ENCODE measurements at regions not wholly inside any gene's neighbourhood (a gene's known extent, or its start where the extent isn't known, plus 50 kb on each side); places are given as distances from the start of the nearest gene placed in this dataset.

DNA sequence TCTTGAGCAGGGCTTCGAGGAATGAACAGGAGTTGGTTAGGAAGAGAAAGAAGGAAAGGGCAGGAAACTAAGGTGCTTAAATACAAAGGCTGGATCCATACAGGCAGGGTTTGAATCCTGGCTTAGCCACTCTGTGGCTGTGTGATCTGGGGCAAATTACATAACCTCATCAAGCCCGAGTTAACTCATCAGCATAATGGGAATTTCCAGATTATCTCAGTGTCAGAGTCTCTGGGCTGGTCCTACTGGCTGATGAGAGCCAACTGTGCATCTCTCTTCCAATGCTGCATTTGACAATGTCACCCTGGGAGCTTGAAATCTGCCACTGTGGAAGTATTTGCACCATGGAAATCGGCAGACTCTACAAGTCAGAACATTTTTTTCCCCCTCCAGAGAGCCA lies 83.8 kb upstream of the SLC6A6 start:
- DNase-seq, result no peak

GRCh38 chr3:14319654-14320182 lies 82.7 kb upstream of the SLC6A6 start:
- DNase-seq, result peak in 1 of 3 experiments; percentile 3

DNA sequence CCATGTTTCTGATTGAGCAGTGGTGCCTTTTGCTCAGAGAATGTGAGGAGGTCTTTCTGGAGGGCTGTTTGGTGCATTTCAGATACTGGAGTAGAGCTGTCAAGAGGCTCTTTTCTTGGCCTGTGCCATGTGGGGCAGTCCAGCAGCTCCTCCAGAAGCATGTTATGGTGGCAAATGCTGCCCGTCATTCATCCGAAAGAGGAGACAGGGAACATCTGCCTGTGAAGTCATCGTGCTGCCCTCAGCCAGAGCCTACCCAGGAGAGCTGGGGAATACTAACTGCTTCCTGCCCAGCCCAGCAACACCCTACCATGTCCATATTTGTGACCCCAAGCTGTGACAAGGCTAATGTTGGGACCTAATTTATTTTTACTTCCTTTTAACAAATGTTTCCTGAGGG lies 82.2 kb upstream of the SLC6A6 start:
- DNase-seq, result no peak

DNA sequence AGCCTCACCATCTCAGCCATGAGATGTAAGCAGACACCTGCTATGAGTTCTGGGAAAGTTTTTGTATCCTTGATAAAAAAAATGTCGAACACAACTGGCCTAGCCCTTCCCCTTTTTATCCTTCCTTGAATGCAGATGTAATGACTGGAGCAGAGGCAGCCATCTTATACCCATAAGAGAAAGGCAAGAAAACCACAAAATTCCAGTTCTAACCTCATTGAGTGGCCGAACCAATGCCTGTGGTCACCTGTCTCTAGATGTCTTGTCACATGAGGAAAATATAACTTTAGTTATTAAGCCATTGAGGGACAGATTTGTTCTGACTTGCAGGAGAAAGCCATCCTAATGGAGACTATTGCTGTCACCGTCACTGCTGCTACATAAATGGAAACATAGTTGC lies 80.4 kb upstream of the SLC6A6 start:
- no peak for DNase-seq

DNA sequence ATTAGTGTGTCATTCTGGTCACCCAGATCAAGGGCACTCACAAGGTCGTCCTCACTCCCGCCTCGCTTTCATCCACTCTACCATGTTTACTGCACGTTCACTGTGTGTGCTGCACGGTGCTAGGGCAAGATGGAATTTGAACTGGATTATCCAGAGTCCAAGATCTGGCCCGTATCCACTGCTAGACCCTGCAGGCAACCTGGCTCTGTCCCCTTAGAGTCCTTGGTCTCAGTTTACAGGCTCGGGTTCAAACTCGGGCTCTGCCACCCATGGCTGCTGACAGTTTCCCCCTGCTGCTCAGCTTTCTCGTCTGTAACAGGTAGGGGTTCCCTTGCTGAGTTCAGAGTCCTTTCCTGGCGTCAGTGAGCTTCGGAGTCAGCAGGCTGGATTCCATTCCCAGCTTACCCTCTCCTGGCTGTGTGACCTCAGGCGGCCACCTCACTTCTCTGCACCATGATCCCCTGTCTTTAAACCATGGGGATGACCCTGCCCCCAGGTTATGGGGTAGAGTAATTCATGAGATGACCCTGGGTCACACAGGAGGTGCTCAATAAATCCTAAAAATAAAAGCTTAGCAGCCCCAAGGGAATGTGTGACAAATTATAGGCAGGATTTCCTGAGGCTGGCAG lies 79.6 kb upstream of the SLC6A6 start:
- DNase-seq, result no peak

GRCh38 chr3:14323401-14324223 lies 78.8 kb upstream of the SLC6A6 start:
- no peak for DNase-seq

DNA sequence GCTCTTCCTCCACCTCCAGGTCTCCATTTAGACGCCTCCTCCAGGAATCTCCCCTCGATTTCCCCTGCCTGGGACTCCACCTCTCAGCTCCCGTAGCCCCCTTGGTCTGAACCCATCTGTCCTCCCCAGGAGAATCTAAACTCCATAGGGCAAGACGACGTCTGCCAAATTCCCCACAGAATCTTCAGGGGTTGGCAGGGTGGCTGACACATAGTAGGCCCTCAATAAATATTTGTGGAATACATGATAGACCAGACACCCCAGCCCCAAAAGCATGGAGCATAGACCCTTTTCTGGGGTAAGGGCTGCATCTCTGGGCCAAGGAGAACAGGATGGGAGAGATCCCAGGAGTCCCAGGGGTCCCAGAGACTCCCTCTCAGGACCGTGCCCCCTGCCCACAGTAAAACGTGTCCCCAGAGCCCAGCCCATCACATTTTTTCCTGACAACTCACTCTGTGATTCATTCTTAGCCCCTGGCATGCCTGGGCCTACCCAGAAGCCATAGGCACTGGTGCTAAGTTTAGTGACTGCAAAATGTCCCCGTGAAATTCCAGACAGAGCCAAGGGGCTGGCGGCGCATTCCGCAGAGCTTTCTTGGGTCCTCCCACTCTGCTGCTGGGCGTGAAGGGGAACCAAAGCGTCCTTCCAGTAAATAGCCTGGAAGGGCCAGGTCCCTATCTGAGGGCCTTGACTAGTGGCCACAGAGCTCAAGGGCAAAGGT lies 78.0 kb upstream of the SLC6A6 start:
- DNase-seq, result no peak

DNA sequence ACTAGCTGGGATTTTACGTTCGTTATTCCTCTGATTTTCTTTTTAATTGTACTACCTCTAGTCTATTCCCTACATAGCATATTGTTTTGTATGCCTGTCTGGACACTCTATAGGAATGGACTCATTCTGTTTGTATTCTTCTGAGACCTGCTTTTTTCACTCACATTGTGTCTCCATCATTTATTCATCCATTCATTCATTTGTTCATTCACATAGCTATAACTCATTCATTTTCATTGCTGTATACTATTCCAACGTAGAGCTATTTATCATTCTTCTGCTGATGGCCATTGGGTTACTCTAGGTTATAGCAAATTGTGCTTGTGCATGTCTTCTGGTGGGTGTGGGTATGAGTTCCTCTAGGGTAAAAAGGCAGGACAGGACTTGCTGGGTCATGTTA lies 74.0 kb upstream of the SLC6A6 start:
- no peak for DNase-seq

- DNase-seq, result peak; percentile 33 to 94 (median 60)
Measured at GRCh38 chr3:14329116-14329830, 73.1 kb upstream of the SLC6A6 start.

DNA sequence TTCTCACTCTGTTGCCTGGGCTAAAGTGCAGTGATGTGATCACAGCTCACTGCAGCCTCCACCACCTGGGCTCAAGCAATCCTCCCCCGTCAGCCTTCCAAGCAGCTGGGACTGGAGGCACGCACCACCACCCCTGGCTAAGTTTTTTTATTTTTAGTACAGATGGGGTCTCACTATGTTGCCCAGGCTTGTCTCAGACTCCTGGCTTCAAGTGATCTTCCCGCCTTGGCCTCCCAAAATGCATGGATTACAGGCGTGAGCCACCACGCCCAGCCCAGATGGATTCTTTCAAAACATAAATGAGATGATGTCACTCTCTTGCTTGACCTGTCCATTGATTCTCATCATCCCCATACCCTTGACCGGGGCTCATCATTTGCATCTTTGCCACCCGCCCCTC lies 72.6 kb upstream of the SLC6A6 start:
- no peak for DNase-seq

DNA sequence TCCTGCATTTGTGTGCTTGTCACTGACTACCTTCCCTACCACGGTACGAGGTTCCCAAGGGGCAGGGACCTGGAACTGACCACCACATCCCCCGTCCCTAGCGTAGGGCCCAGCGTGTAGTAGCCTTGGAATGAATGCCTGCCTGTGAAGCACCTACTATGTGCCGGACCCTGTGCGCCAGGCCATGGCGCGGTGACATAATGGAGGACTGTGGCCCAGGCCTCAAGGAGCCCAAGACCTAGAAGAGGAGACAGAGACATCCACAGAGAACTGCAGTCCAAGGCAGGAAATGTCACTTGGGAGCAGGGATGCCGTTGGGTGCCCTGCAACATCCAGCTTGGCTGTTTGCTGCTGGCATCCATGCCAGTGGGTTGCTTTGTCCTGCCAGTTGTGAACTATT lies 71.9 kb upstream of the SLC6A6 start:
- DNase-seq, result no peak

GRCh38 chr3:14331251-14331650 lies 71.2 kb upstream of the SLC6A6 start:
- no peak for DNase-seq

DNA sequence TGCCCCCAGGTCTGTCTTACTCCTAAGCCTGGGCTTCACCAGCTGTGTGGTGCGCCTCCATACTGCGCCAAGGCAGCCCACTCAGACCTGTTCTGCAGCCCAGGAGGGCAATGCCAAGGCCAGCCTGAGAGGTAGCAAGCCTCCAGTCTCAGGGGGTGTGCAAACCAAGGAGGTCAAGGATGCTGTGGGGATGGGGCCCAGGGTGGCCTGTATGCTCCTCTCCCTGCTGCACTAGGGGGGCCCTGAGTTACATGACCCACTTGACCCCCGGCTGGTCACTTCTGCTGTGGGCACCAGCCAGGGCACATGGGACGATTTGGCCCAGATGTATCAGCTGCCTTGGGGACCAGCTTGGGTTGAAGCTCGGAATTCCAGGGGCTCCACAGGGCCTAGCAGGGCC lies 70.0 kb upstream of the SLC6A6 start:
- no peak for DNase-seq

GRCh38 chr3:14333215-14333614 lies 69.2 kb upstream of the SLC6A6 start:
- no peak for DNase-seq

GRCh38 chr3:14333621-14334020 lies 68.8 kb upstream of the SLC6A6 start:
- DNase-seq, result no peak

DNA sequence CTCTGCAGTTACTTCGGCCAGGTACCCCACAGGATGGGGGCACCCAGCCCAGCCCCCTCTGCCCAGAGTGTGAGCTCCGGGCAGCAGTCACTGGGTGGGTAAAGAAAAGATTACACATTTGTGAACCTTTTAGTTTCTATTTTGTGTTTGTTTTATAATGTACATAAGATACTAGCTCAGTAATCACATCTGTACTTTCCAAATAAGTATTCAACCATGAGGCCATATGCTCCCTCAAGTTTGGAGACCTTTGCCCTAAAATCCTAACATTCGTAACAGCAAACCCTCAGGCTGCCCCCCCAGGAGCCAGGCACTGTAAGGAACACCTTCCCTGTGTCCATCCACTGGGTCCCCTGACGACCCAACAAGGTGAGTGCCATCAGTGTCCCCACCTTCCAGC lies 68.3 kb upstream of the SLC6A6 start:
- no peak for DNase-seq

DNA sequence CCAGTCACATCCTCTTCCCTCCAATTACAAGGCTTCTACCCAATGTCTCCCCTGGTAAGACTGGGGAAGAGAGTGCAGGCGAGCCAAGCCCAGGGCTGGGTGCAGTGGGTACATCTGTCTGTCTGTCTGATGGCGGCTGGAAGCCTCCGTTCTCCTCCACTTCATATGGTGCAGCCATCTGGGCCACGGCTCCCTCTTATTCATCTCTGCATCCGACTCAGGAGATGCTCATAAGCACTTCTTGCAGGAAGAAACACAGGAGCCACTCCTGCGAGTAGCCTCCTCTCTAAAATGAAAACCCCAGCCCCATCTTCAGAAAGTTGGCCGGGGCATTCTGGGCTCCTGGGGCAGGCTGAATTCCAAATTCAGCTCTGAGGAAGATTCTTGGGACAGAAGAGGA lies 67.5 kb upstream of the SLC6A6 start:
- no peak for DNase-seq

DNA sequence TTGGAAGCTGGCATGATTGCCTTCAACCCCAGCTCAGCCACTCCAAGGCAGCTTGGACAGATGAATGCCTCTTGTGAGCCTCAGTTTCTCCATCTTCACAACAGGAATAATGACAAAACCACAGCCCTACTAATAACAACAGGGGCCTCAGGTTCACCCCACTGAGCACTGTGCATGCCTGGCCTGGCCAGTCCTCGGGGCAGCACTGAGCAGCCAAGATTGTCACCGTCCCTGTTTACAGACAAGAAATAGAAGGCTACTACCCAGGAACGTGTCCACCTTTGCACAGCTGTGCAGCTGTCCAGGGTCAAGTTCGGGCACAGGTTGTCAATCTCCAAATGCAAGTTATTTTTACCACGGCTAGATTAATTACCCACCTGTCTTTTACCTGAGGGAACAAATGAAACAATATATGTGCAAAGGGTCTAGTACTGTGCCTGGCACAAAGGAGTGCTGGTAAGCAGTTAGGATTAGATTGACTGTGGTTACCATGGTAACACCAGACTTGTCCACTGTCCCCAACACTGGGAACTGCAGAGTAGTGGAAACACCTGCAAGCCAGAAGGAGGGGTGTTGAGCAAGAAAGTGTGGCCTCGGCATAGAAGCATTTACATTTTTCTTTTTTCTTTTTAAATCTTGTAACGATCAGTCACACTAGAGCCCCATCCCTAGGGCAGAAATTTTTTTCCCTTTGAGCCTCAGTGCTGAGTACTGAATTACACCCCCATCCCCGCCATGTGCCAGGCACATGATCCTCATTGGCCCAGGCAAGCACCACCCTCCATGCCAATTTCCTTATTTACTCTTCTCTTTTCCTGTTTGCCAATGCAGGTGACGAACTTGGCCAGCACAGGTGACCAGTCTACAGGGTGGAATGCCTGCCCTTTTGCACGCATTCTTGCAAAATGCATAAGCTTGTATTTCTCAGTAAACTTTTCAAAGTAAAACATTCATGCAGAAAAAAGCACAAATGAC lies 66.3 kb upstream of the SLC6A6 start:
- peak in 2 of 3 experiments; percentile 20 to 49 for DNase-seq

- no peak for DNase-seq
Measured at GRCh38 chr3:14336749-14337598, 65.4 kb upstream of the SLC6A6 start.

DNA sequence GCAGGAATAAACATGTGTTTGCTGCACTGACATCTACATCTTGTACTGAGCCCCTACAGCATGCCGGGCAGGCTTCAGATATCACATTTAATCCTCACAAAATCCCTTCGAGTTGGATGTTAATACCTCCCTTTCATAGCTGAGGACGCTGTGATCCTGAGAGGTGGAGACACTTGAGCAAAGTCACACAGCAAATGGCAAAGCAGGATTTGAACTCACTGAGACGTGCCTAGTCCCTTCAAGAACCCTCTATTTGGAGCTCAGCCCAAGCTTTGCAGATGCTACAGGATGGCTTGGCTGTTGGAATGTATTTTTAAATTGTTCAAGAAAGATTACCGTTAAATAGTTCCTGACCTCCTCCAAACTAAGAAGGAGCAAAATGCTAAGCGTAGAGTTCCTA lies 64.6 kb upstream of the SLC6A6 start:
- DNase-seq, result no peak

DNA sequence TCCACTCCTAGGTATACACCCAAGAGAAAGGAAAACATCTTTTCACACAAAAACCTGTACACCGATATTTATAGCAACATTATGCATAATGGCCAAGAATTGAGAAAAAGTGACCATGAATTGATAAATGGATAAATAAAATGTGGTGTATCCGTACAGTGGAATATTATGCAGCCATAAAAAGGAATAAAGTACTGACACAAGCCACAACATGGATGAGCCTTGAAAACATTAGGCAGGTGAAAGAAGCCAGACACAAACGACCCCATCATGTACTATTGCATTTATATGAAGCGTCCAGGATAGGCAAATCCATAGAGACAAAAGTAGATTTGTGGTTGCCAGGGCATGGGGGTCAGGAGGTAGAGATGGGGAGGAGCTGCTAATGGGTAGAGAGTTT lies 64.2 kb upstream of the SLC6A6 start:
- no peak for DNase-seq

All from NCI-H1417 (cell line).